Dendritic cell treated with granulocyte-macrophage colony-stimulating factor and Interleukin-4, amounts not matched to agents 40 ng/mL and 50 ng/mL, for 4 days (primary cell): ENCODE measurements at regions not wholly inside any gene's neighbourhood (a gene's known extent, or its start where the extent isn't known, plus 50 kb on each side); places are given as distances from the start of the nearest gene placed in this dataset.

ENCODE experiments used
- H3K27ac Mint-ChIP-seq: one replicate; pipeline ENCODE4 v1.8.0; 2022; ENCODE audit warnings: mild to moderate bottlenecking, mixed read lengths
- H3K27me3 Mint-ChIP-seq: one replicate; pipeline ENCODE4 v1.8.0; 2022; ENCODE audit warnings: mild to moderate bottlenecking, mixed read lengths
- H3K36me3 Mint-ChIP-seq: one replicate; pipeline ENCODE4 v1.8.0; 2022; ENCODE audit warnings: low read depth, mixed read lengths
- H3K4me1 Mint-ChIP-seq: one replicate; pipeline ENCODE4 v1.8.0; 2022; ENCODE audit warnings: low read depth, mixed read lengths
- H3K4me3 Mint-ChIP-seq: one replicate; pipeline ENCODE4 v1.8.0; 2022; ENCODE audit warnings: mild to moderate bottlenecking, moderate library complexity, mixed read lengths
- H3K9me3 Mint-ChIP-seq: one replicate; pipeline ENCODE4 v1.8.0; 2022; ENCODE audit warnings: mixed read lengths
- intact Hi-C: fragments of 100-400 bp; cut with micrococcal nuclease; formaldehyde crosslinking; loops from one replicate; pipeline ENCODE4 v1.15.0; 2022

DNA sequence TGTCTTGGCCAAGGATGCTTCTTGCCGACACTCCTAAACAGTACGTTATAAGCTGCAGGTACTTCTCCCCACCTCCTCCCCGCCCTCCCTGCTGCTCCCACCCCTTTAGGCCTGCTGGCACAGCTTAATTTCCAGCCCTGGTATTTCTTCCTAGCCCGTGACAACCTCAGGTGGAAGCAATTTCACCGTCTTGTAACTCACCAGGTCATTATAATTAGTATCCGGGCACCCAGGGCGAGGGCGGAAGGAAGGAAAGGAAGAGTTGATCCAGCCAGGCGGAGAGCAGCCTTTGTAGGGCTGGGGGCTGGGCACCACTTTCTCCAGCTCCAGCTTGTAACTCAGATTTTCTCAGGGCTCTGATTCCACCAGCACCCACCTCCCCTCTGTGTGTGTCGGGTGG lies 153.5 kb upstream of the CSF3R start:
- Mint-ChIP-seq H3K27me3 (peaks cover 9% of the 10 kb centered on the region), H3K4me1 (no peaks in the 10 kb centered on the region), H3K9me3 (no peaks in the 10 kb centered on the region), H3K27ac (no peak overlapping the region), H3K36me3 (no peaks in the 10 kb centered on the region), H3K4me3 (no peak overlapping the region)
- intact Hi-C loops, result no loop called here

DNA sequence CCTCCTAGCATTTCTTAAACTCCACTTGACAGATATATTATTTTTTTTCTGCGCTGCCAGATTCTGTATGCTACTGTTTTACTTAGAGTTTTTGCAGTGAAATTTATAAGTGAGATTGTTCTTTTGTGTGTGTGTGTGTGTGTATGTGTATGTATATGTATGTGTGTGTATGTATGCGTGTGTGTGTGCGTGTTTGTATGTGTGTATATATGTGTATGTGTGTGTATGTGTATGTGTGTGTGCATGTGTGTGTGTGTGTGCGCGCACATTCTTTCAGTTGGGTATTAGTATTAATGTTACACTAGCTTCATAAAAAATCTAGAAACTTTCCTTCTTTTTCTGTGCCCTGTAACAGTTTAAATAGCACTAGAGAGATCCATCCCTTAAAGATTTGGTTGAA lies 152.6 kb upstream of the CSF3R start:
- Mint-ChIP-seq H3K4me3 (no peak overlapping the region), H3K27me3 (peaks cover 9% of the 10 kb centered on the region), H3K4me1 (no peaks in the 10 kb centered on the region), H3K9me3 (no peaks in the 10 kb centered on the region), H3K27ac (no peak overlapping the region), H3K36me3 (no peaks in the 10 kb centered on the region)
- intact Hi-C loops, result no loop called here

DNA sequence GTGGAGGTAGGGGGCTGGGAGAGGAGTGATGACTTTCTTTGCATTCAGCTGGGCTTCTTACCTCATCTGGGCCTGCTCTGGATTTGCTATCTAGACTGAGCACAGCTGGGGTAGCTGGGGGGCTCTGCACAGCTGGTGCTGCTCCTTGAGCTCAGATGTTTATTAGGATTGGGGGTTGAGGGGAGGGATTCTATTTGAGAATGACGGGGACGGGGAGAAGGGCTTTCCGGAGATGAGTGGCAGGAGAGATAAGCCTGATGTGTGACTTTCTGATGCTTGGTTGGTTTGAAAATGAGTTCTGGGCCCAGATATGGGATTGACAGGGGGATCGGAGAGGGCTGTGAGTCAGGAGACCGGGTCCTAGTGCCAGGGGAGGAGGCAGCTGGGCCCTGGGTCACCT lies 146.1 kb upstream of the CSF3R start:
- Mint-ChIP-seq H3K27me3 (peaks cover 3% of the 10 kb centered on the region), H3K9me3 (no peaks in the 10 kb centered on the region), H3K4me3 (no peak overlapping the region), H3K36me3 (no peaks in the 10 kb centered on the region), H3K27ac (no peak overlapping the region), H3K4me1 (no peaks in the 10 kb centered on the region)
- intact Hi-C loops, result no loop called here

DNA sequence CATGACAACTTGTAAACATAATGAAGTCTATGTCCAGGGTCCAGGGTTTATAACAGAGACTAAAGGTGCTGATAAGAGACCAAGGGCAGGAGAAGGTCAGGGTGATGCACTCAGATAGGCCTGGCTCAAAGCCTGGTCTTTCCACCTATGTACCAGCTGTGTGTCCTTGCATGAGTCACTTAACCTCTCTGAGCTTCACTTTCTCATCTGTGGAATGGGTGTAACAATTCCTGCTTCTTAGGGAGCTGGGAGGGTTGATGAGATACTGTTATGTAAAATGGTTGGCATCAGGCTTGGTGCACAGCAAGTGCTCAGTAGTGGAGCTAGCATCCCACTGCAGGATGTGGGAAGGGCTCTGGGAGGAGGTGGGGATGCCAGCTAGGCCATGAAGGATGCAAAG lies 143.7 kb upstream of the CSF3R start:
- H3K27me3 Mint-ChIP-seq, result peaks cover 15% of the 10 kb centered on the region
- H3K36me3 Mint-ChIP-seq, result no peaks in the 10 kb centered on the region
- H3K4me3 Mint-ChIP-seq, result no peak overlapping the region
- no peaks in the 10 kb centered on the region for H3K9me3 Mint-ChIP-seq
- H3K27ac Mint-ChIP-seq, result no peak overlapping the region
- intact Hi-C loops, result no loop called here
- H3K4me1 Mint-ChIP-seq, result no peaks in the 10 kb centered on the region

DNA sequence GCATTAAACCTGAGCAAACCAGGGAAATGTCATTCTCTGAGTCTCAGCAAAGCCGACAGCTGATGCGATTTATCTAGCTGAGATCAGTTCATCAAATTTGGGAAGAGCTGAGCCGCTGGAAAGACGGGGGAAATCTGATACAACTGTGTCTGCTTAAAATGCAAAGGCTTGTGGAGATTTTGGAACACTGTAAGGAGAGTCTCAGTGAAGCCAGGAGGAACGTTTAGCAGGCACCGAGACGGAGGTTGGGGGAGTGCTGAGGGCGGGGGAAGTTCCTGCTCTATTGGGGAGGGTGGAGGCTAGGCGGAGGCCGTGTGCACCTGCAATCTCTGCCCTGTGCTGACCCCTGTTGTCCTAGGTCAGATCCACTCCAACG lies 143.2 kb upstream of the CSF3R start:
- Mint-ChIP-seq H3K4me3 (no peak overlapping the region), H3K9me3 (no peaks in the 10 kb centered on the region), H3K4me1 (no peaks in the 10 kb centered on the region), H3K27me3 (peaks cover 15% of the 10 kb centered on the region), H3K36me3 (no peaks in the 10 kb centered on the region), H3K27ac (no peak overlapping the region)
- intact Hi-C loops, result no loop called here

DNA sequence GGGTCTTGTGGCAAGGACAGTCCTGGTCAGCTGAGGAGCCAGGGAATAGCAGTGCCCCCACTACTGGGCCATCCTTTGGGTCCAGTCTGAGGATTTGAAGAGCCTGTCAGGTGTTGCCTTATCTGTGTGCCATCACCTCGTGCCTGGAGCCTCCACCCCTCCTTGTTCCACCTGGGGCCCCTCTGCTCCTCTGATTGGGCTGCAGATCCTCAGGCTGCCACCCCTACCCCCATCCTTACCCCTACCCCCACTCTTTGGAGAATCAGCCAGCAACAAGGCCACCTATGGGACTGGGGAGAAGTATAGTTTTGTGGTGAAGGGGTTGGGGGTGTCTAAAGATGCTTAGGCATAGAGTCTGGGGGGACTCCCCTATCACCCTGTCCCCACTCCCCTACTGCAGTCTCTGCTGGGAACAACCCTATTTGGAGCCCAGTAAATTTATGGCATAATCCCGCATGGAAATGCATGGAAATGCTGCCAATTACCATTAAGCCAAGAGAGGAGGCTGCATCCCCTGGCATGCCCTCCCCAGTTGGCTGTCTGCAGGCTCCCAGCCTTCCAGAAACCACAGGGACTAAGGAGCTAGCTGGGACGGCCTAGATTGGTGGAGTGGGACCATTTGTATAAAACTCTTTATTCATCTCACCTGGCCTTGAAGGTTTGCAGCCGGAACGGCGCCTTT lies 142.7 kb upstream of the CSF3R start:
- no peak overlapping the region for H3K4me3 Mint-ChIP-seq

DNA sequence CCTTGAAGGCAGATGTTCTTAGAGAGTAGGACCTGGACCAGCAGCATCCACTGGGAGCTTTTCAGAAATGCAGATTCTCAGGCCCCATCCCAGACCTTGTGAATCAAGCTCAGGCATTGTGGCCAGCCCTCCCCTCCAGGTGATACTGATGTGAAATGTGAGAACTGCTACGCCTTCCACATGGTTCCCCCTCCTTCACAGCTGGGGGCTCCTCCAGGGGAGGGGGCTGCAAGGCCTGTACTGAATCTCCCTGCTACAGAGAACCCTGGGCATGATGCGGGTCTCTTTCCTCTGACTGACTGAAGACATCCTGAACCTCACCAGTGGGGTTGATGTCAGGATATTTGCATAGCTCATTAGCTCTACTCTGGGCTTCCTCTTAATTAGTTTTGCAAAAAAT lies 141.8 kb upstream of the CSF3R start:
- H3K9me3 Mint-ChIP-seq, result no peaks in the 10 kb centered on the region
- H3K27me3 Mint-ChIP-seq, result peaks cover 15% of the 10 kb centered on the region
- H3K4me1 Mint-ChIP-seq, result no peaks in the 10 kb centered on the region
- no peaks in the 10 kb centered on the region for H3K36me3 Mint-ChIP-seq
- intact Hi-C loops, result no loop called here
- no peak overlapping the region for H3K27ac Mint-ChIP-seq
- no peak overlapping the region for H3K4me3 Mint-ChIP-seq

More for the DNA sequence above, 142.7 kb upstream of the CSF3R start:
- H3K27ac Mint-ChIP-seq, result no peak overlapping the region
- intact Hi-C loops, result no loop called here
- no peaks in the 10 kb centered on the region for H3K9me3 Mint-ChIP-seq
- H3K27me3 Mint-ChIP-seq, result peaks cover 15% of the 10 kb centered on the region
- no peaks in the 10 kb centered on the region for H3K36me3 Mint-ChIP-seq
- no peaks in the 10 kb centered on the region for H3K4me1 Mint-ChIP-seq

DNA sequence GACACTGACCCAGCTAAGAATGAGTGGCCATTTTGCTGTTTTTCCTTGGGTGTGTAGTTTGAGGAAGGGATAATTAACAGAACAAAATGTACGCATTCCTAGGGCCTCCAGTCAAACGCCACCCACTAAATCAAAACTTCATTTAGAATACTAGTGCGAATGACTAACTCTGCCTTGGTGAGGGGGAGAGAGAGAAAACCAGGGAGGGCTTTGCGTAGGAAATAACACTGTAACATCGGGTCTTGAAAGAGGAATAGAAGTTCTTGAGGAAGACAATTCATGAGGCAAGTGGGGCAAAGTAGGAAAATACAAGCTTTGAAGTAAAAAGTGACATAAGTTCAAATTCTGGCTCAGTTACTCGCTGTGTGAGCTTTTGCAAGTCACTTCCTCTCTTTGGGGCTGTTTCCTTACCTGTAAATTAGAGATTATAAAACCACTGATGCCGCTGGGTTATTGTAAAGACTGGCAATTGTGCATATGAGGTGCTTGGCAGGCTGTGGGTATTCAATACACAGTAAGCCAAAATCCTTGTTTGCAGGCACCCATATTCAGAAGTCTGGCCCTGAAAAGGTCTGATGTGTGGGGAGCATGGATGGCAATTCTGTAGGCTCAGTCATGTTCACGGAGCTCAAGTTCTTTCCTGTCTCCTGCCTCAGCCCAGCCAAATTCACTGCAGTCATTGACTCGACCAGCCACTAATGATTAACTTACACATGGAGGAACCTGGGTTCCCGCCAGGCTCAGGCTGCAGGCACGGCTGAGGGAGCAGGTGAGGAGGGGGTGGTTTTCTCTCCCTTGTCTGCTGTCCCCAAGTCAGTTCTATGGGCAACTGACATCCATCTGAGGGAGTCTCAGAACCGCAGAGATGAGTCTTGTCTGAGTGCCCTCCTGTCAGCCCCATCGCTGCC lies 140.3 kb upstream of the CSF3R start:
- intact Hi-C loops, result no loop called here
- Mint-ChIP-seq H3K27me3 (peaks cover 15% of the 10 kb centered on the region), H3K9me3 (no peaks in the 10 kb centered on the region), H3K36me3 (no peaks in the 10 kb centered on the region), H3K4me3 (no peak overlapping the region), H3K4me1 (no peaks in the 10 kb centered on the region), H3K27ac (no peak overlapping the region)

- H3K4me3 Mint-ChIP-seq, result no peak overlapping the region
- H3K27ac Mint-ChIP-seq, result no peak overlapping the region
- peaks cover 15% of the 10 kb centered on the region for H3K27me3 Mint-ChIP-seq
- H3K9me3 Mint-ChIP-seq, result no peaks in the 10 kb centered on the region
- no peaks in the 10 kb centered on the region for H3K4me1 Mint-ChIP-seq
- intact Hi-C loops, result no loop called here
- H3K36me3 Mint-ChIP-seq, result no peaks in the 10 kb centered on the region
These were observed 138.8 kb upstream of the CSF3R start for GRCh38 chr1:36621531-36621930.

DNA sequence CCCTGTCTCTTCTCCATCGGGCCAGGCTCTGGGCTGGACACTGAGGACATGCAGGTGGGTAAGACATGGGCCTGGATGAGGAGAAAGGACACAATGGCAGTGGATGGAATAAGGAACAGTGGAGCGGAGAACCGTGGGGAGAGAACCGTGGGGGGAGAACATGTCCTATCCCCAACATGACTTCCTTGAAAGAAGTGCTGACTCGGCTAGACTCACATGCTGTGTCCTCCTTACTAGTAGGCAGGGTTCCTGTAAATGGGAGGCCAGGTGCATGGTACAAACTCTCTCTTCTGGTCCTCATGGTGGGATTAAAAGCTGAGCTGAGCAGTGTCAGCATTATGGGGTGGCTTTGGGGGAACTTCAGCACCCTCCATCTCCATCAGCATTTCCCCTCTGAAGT lies 137.4 kb upstream of the CSF3R start:
- Mint-ChIP-seq H3K4me1 (no peaks in the 10 kb centered on the region), H3K9me3 (no peaks in the 10 kb centered on the region)

GRCh38 chr1:36614991-36615390 lies 132.3 kb upstream of the CSF3R start:
- intact Hi-C loops, result no loop called here
- H3K27me3 Mint-ChIP-seq, result peaks cover 4% of the 10 kb centered on the region
- no peak overlapping the region for H3K27ac Mint-ChIP-seq
- no peaks in the 10 kb centered on the region for H3K9me3 Mint-ChIP-seq
- no peaks in the 10 kb centered on the region for H3K4me1 Mint-ChIP-seq
- no peaks in the 10 kb centered on the region for H3K36me3 Mint-ChIP-seq
- H3K4me3 Mint-ChIP-seq, result no peak overlapping the region

More for the DNA sequence above, 137.4 kb upstream of the CSF3R start:
- H3K36me3 Mint-ChIP-seq, result no peaks in the 10 kb centered on the region
- H3K4me3 Mint-ChIP-seq, result no peak overlapping the region
- intact Hi-C loops, result no loop called here
- H3K27ac Mint-ChIP-seq, result no peak overlapping the region
- H3K27me3 Mint-ChIP-seq, result peaks cover 15% of the 10 kb centered on the region

DNA sequence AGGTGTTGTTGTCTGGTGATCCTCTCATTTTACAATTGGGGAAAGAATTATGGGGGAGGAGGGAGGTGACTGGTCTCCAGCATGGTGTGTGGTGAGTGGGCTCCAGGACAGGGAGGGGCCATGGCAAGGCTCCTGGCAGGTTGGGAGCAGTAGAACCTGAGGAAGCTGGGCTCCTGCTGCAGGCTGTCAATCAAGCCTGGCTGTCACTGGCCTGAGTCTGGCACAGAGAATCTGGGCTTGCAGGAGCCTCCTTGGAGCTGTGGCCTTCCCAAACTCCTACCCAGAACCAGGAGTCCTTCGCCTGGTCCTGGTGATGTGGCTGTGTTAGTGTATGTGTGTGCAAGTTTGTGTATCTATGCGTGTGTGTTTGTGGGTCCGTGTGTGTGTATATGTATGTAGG lies 131.9 kb upstream of the CSF3R start:
- no peaks in the 10 kb centered on the region for H3K9me3 Mint-ChIP-seq
- intact Hi-C loops, result no loop called here
- H3K4me1 Mint-ChIP-seq, result no peaks in the 10 kb centered on the region
- H3K27me3 Mint-ChIP-seq, result peaks cover 4% of the 10 kb centered on the region
- no peak overlapping the region for H3K4me3 Mint-ChIP-seq
- no peak overlapping the region for H3K27ac Mint-ChIP-seq
- no peaks in the 10 kb centered on the region for H3K36me3 Mint-ChIP-seq

GRCh38 chr1:36613721-36614120 lies 131.0 kb upstream of the CSF3R start:
- peaks cover 4% of the 10 kb centered on the region for H3K27me3 Mint-ChIP-seq
- H3K9me3 Mint-ChIP-seq, result no peaks in the 10 kb centered on the region
- H3K4me3 Mint-ChIP-seq, result no peak overlapping the region
- H3K27ac Mint-ChIP-seq, result no peak overlapping the region
- H3K36me3 Mint-ChIP-seq, result no peaks in the 10 kb centered on the region
- intact Hi-C loops, result no loop called here
- H3K4me1 Mint-ChIP-seq, result no peaks in the 10 kb centered on the region

DNA sequence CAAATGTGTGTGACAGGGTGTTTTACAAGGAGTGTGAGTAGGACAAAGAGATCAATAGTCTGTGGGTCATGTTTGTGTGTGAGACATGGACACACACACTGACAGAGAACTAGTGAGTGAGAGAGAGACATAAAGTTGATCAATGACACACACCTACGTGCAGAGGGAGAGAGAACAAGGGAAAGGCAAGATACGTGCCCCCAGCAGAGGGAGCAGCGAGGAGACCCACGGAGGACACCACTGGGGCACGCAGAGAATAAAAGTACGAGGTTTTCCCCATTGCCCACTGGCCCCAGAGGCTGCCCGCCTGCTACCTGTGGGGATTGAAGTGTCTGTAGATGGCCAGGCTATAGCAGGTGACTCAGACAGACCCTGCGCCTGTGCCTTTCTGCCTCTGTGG lies 130.2 kb upstream of the CSF3R start:
- H3K4me3 Mint-ChIP-seq, result no peak overlapping the region
- no peaks in the 10 kb centered on the region for H3K4me1 Mint-ChIP-seq
- H3K27ac Mint-ChIP-seq, result no peak overlapping the region
- no peaks in the 10 kb centered on the region for H3K36me3 Mint-ChIP-seq
- H3K27me3 Mint-ChIP-seq, result peaks cover 4% of the 10 kb centered on the region
- intact Hi-C loops, result no loop called here
- H3K9me3 Mint-ChIP-seq, result no peaks in the 10 kb centered on the region
